Astrocyte of the cerebellum (primary cell): ENCODE measurements at regions not wholly inside any gene's neighbourhood (a gene's known extent, or its start where the extent isn't known, plus 50 kb on each side); places are given as distances from the start of the nearest gene placed in this dataset.

Source experiments
- DNase-seq: peaks from one replicate; pipeline ENCODE4 v3.0.0-alpha.2; 2011; ENCODE audit warnings: low read depth
- H3K4me3 ChIP-seq: 2 replicates; pipeline ENCODE4 v1.5.1; 2011; ENCODE audit warnings: mild to moderate bottlenecking, low read depth, low read length, moderate library complexity
- in situ Hi-C: cut with HindIII; loops from 2 replicates; pipeline ENCODE4 v1.10.0; 2017; ENCODE audit warnings: low sequenced_read_pairs
- TF ChIP-seq, protein P1 (sequence below): IDR thresholded peaks from 2 replicates; pipeline ENCODE4 v1.5.1; 2012; ENCODE audit warnings: low read length, low read depth, moderate library complexity, mild to moderate bottlenecking; ENCODE audit errors: missing control alignments

DNA sequence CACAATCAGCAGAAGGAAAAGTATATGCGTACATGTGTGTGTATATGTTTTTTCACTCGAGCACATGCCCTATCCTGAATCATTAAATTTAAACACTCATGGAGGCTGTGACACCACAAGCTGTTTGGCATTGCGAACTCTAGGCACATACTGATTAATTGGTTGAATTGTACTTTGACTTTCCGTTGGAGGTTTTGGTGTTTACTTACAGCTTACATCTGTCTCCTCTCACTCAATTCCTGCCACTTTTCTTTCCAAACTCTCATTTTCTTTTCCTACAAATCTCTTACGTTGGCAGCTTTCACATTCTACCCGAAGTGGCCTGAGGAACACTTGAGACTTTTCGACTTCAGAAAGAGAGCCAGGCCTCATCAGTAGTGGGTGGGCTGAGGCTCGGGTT lies 434.1 kb upstream of the SEMA6D start:
- DNase-seq, result no peak
- no peak overlapping the region for H3K4me3 ChIP-seq
- in situ Hi-C loops, result no loop called here
- TF ChIP-seq, protein P1, sequence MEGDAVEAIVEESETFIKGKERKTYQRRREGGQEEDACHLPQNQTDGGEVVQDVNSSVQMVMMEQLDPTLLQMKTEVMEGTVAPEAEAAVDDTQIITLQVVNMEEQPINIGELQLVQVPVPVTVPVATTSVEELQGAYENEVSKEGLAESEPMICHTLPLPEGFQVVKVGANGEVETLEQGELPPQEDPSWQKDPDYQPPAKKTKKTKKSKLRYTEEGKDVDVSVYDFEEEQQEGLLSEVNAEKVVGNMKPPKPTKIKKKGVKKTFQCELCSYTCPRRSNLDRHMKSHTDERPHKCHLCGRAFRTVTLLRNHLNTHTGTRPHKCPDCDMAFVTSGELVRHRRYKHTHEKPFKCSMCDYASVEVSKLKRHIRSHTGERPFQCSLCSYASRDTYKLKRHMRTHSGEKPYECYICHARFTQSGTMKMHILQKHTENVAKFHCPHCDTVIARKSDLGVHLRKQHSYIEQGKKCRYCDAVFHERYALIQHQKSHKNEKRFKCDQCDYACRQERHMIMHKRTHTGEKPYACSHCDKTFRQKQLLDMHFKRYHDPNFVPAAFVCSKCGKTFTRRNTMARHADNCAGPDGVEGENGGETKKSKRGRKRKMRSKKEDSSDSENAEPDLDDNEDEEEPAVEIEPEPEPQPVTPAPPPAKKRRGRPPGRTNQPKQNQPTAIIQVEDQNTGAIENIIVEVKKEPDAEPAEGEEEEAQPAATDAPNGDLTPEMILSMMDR, result no peak

DNA sequence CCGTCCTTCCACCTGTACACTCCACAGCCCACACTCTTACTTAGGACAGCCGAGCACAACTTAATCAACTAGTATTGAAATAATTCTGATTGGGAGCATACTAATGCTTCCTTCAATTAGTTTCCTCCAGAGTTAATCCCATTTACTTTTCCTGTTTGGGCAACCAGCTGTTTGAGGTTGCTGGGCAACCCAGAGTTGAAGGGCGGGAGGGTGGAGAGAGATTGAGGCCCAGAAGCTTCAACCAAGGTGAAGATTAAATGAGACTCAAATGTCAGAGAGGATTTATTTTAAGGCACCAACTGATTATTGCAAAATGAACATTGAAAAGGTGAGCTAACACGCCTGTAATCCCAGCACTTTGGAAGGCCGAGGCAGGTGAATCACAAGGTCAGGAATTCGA lies 428.5 kb upstream of the SEMA6D start:
- no peak for DNase-seq
- H3K4me3 ChIP-seq, result no peak overlapping the region
- TF ChIP-seq, protein P1, result no peak
- in situ Hi-C loops, result no loop called here

DNA sequence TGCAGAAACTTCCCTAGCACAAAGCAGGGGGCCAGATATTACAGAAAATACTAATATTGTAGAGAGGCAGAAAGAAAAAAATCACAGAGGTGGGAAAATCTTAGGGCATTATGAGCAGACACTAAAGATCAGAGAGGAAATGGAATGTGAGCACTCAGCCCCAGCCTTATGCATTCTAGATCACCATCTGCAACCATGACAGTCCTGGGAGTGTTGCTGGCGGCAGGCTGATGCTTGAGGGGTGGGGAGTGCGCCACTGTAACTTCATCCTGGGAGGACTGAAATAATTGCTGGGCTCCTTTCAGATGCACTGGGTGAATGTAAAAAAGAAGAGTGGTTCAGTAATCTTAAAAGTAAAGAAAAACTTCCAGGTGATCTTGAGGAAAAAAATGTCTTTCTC lies 427.6 kb upstream of the SEMA6D start:
- DNase-seq, result no peak
- in situ Hi-C loops, result loop anchor here (5.0 kb wide), 1 partner anchor 62 kb away; no protein-coding TSS in a partner anchor
- H3K4me3 ChIP-seq, result no peak overlapping the region
- TF ChIP-seq, protein P1, result no peak

DNA sequence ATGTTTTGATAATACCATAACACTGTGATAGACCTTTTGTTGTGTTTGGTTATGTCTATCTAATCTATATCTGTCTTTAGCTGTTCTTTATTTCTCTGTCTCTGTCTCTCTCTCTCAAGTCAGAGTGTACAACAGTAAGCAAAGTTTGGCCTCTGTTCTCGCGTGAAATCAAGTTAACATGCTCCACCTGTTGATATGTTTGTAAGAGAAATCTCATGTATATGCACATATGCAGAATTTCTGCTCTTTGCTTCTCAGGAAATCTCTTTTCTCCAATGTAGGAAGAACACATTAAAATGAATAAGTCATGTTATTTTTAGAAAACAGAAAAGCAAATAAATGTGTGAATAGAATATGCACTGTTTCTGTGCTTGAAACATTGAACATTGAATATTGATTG lies 425.5 kb upstream of the SEMA6D start:
- TF ChIP-seq, protein P1, result no peak
- no peak overlapping the region for H3K4me3 ChIP-seq
- in situ Hi-C loops, result loop anchor here (5.0 kb wide), 1 partner anchor 64 kb away; no protein-coding TSS in a partner anchor
- no peak for DNase-seq

DNA sequence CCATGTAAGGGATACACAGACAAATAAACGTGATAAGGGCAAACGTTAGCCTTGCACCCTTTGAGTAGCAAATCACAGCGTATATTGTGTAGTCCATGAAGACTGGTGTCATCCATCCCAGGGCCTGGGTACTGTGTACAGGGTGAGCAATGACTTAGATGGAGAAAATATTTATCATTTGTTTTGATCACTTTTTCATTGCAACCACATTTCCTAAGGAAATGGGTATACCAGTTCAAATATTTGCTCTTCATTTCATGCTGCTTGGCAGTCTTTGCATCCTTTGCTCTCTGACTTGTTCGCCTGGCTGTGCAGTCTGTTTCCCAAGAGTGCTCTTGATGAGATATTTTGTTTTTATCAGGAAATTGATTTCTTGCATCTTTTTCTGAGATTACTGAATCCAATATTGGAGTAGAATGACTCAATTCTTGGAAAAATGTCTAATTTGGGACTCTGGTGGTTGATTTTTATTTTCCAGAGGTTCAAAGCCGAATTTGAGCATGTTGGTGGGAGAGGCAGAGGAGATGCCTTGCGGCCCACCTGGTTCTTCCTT lies 424.6 kb upstream of the SEMA6D start:
- no peak overlapping the region for H3K4me3 ChIP-seq
- no peak for DNase-seq
- in situ Hi-C loops, result loop anchor here (5.0 kb wide), 1 partner anchor 65 kb away; no protein-coding TSS in a partner anchor
- TF ChIP-seq, protein P1, result no peak

DNA sequence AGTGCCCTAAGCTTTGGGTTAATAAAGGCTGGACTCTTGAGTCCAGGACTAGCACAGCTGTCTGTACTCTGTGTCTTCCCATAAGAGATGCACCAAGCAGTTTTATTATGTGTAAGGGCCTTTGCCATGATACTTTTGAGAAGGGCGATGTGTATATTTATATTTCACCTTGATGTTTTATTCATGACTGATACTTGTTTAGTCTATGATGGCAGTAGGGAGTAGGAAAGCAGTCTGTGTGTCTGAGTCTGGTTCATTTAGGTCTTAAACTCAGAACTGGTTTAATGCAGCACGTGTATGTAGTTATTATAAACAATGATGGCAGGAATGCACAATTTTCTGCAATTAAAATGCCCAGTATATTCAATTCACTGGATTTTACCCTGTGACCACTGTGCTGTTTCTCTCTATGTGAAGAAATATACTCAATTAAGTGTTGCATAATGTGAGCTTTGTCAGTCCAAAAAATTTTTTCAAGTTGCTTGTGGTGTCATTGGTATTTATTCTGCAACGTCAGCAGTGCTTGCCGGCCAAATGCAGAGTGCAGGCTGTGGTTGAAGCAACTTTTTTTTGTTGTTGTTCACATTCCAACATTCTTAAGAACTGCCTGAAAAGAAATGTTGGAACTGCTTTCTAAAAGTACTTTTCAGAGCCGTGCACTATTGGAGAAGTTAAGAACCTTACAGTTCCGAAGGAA lies 423.7 kb upstream of the SEMA6D start:
- in situ Hi-C loops, result loop anchor here (5.0 kb wide), 1 partner anchor 66 kb away; no protein-coding TSS in a partner anchor
- DNase-seq, result peak; percentile 98
- TF ChIP-seq, protein P1, result no peak
- H3K4me3 ChIP-seq, result no peak overlapping the region
